K562 (cell line): ENCODE measurements at regions not wholly inside any gene's neighbourhood (a gene's known extent, or its start where the extent isn't known, plus 50 kb on each side); places are given as distances from the start of the nearest gene placed in this dataset.

Experiments used
- ATAC-seq: fragments of 200-7000 bp; cut with Tn5 transposase; 3 replicates; pipeline ENCODE4 v1.9.1; 2020; ENCODE audit warnings: moderate library complexity
- BruUV-seq: library from RNA; stranded (reverse); fragments of 400-500 nt; replicated peaks from 2 replicates; lab custom pipeline; 2021; lab: Mats Ljungman, UMichigan
- CTCF ChIA-PET: fragments of 300-600 bp; formaldehyde crosslinking; extraction: SDS; loops from one replicate; lab custom pipeline; 2021; ENCODE audit warnings: low intra/inter-chr PET ratio; lab: Yijun Ruan, JAX
- POLR2A ChIA-PET: fragments of 300-600, 350-650 bp; sonication (Branson Sonifier 250); formaldehyde crosslinking; extraction: SDS; loops from one replicate; lab custom pipeline; 2021; ENCODE audit warnings: antibody characterized with exemption, inconsistent platforms; lab: Yijun Ruan, JAX
- DNase-seq, 4 experiments: peaks; one replicate each; pipeline versions ENCODE4 v3.0.0 to v3.0.0-alpha.2; 2011 to 2018; ENCODE audit warnings: low spot score in 3 of 4, mixed read lengths in 3 of 4; ENCODE audit errors: extremely low read depth in 1 of 4
- FAIRE-seq: peaks from 2 replicates; lab custom pipeline; 2011; peaks lifted over from hg19 to GRCh38; lab: Jason Lieb, UNC
- H2AFZ ChIP-seq: 2 replicates; pipeline ENCODE4 v1.6.0; 2011; ENCODE audit warnings: low read depth, low read length, control low read depth, inconsistent platforms
- H3K27ac ChIP-seq: fragments of 200-600 bp; 3 replicates; pipeline ENCODE4 v1.8.0; 2011; ENCODE audit warnings: low read depth, mild to moderate bottlenecking, control low read depth, inconsistent platforms, low read length, moderate library complexity, mixed read lengths; ENCODE audit errors: extremely low read depth
- H3K27me3 ChIP-seq, 2 experiments: fragments of 300-600 bp in 1 of 2; 2 replicates in 1 of 2; 3 replicates in 1 of 2; pipeline versions ENCODE4 v1.6.0 to v1.8.0; 2011; ENCODE audit warnings: inconsistent platforms in 2 of 2, low read length in 2 of 2, mild to moderate bottlenecking in 1 of 2, mixed read lengths in 1 of 2, moderate library complexity in 1 of 2; ENCODE audit not compliant: control insufficient read depth in 2 of 2, insufficient read depth in 2 of 2
- H3K36me3 ChIP-seq: fragments of 300-600 bp; 3 replicates; pipeline ENCODE4 v1.8.0; 2011; ENCODE audit warnings: mild to moderate bottlenecking, low read length, inconsistent platforms; ENCODE audit not compliant: control insufficient read depth, insufficient read depth
- H3K4me1 ChIP-seq, 2 experiments: fragments of 200-600 bp in 1 of 2; replicated peaks in 1 of 2; 2 replicates in 1 of 2; 3 replicates in 1 of 2; pipeline versions ENCODE4 v1.5.1 to v1.8.0; 2011; ENCODE audit warnings: inconsistent platforms in 2 of 2, low read length in 2 of 2, mild to moderate bottlenecking in 1 of 2, mixed read lengths in 1 of 2, moderate library complexity in 1 of 2; ENCODE audit not compliant: control insufficient read depth in 2 of 2, insufficient read depth in 2 of 2
- H3K4me2 ChIP-seq: 2 replicates; pipeline ENCODE4 v1.6.1; 2011; ENCODE audit warnings: low read length, control low read depth, inconsistent platforms, mixed read lengths; ENCODE audit not compliant: insufficient read depth
- H3K4me3 ChIP-seq: fragments of 200-600 bp; sonication (generic), shearing (Covaris generic); 2 replicates; pipeline ENCODE4 v1.5.1; 2016; ENCODE audit warnings: control low read depth, inconsistent platforms
- H3K79me2 ChIP-seq: fragments of 200-600 bp; 3 replicates; pipeline ENCODE4 v1.8.0; 2011; ENCODE audit warnings: low read length, inconsistent platforms; ENCODE audit not compliant: control insufficient read depth, insufficient read depth
- H3K9ac ChIP-seq, 2 experiments: 2 replicates each; pipeline versions ENCODE4 v1.6.0 to v1.6.1; 2011; ENCODE audit warnings: low read depth in 2 of 2, low read length in 2 of 2, control low read depth in 1 of 2, inconsistent platforms in 1 of 2, mild to moderate bottlenecking in 1 of 2, mixed read lengths in 1 of 2; ENCODE audit not compliant: insufficient read depth in 1 of 2
- H3K9me1 ChIP-seq: one replicate; pipeline ENCODE4 v1.6.0; 2011; ENCODE audit warnings: inconsistent platforms, mild to moderate bottlenecking, low read length, moderate library complexity; ENCODE audit not compliant: control insufficient read depth, insufficient read depth
- H3K9me3 ChIP-seq: replicated peaks from 2 replicates; pipeline ENCODE4 v1.5.1; 2011; ENCODE audit warnings: low read depth, low read length, inconsistent platforms; ENCODE audit not compliant: control insufficient read depth, insufficient read depth
- H4K20me1 ChIP-seq: replicated peaks from 2 replicates; pipeline ENCODE4 v1.6.1; 2011; ENCODE audit warnings: low read length, inconsistent platforms, mixed read lengths; ENCODE audit not compliant: control insufficient read depth, insufficient read depth
- CCAR2 ChIP-seq: fragments of 200-400 bp; formaldehyde crosslinking; IDR thresholded peaks from 2 replicates; pipeline ENCODE4 v1.6.1; 2017; ENCODE audit warnings: mild to moderate bottlenecking, low read depth, low read length
- CHCHD3 ChIP-seq: fragments of 250-450 bp; sonication (Bioruptor Pico); IDR thresholded peaks from 2 replicates; pipeline ENCODE4 v2.1.2; 2022; ENCODE audit warnings: mild to moderate bottlenecking
- KDM2B ChIP-seq: fragments of 250-450 bp; sonication (Bioruptor Pico); IDR thresholded peaks from 2 replicates; pipeline ENCODE4 v1.8.0; 2021; ENCODE audit warnings: mild to moderate bottlenecking, moderate library complexity
- POLR3G ChIP-seq: IDR thresholded peaks from 2 replicates; pipeline ENCODE4 v1.6.1; 2011; ENCODE audit not compliant: insufficient read length, insufficient replicate concordance; ENCODE audit errors: extremely low read depth
- PYGO2 ChIP-seq: fragments of 450-650 bp; IDR thresholded peaks from 2 replicates; pipeline ENCODE4 v1.6.1; 2016; ENCODE audit warnings: mild to moderate bottlenecking, missing genetic modification characterization, moderate library complexity, missing compliant biosample characterization
- RBM15 ChIP-seq: fragments of 200-400 bp; formaldehyde crosslinking; IDR thresholded peaks from 2 replicates; pipeline ENCODE4 v1.6.1; 2018; ENCODE audit warnings: mild to moderate bottlenecking, low read length, moderate library complexity; ENCODE audit not compliant: insufficient read depth
- TAF7 ChIP-seq: fragments of 450-650 bp; IDR thresholded peaks from 2 replicates; pipeline ENCODE4 v1.6.1; 2016; ENCODE audit warnings: missing genetic modification characterization, missing compliant biosample characterization
- TRIM28 ChIP-seq: fragments of 450-650 bp; IDR thresholded peaks from 2 replicates; pipeline ENCODE4 v1.6.1; 2017
- WGBS: fragments of 100-300 bp; shearing (Covaris generic); methylation state at CpG from one replicate; pipeline ENCODE4 v1.1.6; 2016; ENCODE audit warnings: low coverage, mixed read lengths; ENCODE audit not compliant: insufficient coverage; ENCODE audit errors: missing lambda C conversion rate; 5-methylcytosine and 5-hydroxymethylcytosine counted together
- in situ Hi-C: fragments of 300-500 bp; cut with MboI; formaldehyde crosslinking; loops from 4 replicates; pipeline ENCODE4 v1.15.0; 2018; ENCODE audit warnings: inconsistent platforms, mixed read lengths
- intact Hi-C: fragments of 100-400 bp; cut with micrococcal nuclease; formaldehyde crosslinking; loops from 2 replicates; pipeline ENCODE4 v1.14.2; 2022
- TF ChIP-seq, protein P1 (sequence below): sonication (generic); formaldehyde crosslinking; IDR thresholded peaks from 2 replicates; pipeline ENCODE4 v1.8.0; 2022; ENCODE audit warnings: mild to moderate bottlenecking, missing genetic modification reagents, borderline replicate concordance
- TF ChIP-seq, protein P2 (sequence below), 2 experiments: fragments of 450-650 bp in 1 of 2; sonication (generic) in 1 of 2; formaldehyde crosslinking in 1 of 2; IDR thresholded peaks; 2 replicates each; pipeline versions ENCODE4 v1.7.1 to v1.9.0; 2016 to 2022; ENCODE audit warnings: inconsistent platforms in 1 of 2, mild to moderate bottlenecking in 1 of 2, missing genetic modification reagents in 1 of 2

DNA sequence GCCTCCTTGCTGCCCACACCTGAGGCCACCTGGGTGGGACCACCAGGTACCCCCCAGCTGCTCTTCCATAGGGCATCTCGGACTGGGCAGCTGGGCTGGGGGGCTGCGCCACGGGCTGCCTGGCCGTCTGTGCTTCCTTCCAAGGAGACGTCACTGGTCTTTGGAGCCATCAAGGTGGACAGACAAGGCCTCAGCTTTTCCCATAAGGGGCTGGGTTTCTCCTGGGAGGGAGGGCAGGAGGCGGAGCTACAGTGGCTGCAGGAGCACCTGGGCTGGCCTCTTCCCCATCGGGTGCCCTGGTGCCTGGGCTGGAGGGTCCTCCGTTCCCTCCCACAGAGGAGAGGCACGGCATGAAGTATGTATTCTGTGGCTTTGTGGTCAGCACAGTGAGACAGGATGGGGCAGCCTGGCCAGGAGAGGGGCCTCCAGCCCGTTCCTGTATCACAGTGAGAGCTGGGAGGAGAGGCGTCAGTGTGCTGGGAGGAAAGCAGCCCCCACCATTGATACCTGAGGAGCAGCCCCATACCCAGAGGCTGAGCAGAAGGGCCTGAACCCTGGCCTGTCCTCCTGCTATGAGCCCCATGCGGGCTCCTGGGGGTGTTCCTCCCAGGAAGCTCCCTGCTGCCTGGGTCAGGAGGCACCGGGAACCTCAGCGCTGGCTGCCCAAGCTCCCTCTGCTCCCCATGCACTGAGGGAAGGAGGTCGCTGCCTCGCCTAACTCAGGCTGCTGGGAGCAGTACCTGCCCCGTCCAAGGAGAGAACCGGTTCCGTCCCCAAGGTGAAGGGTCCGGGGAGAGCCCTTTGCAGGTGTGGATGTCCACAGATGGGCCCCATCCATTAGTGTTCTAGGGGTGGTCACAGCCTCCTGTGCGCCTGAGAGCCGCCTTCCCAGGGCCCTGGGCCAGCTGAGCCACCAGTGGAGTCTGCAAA is 1075.0 kb downstream of the BRD1 start:
- peaks cover 2 to 21% of the 10 kb centered on the region in 2 experiments; a peak in 3 of 5 replicates for H3K27me3 ChIP-seq
- no peak for DNase-seq
- FAIRE-seq: no peak
- no peaks in the 10 kb centered on the region for H3K9me3 ChIP-seq
- no peaks in the 10 kb centered on the region for H3K36me3 ChIP-seq
- intact Hi-C loops: no loop called here
- no peak overlapping the region for H3K4me2 ChIP-seq
- H3K9me1 ChIP-seq: no peaks in the 10 kb centered on the region
- H3K9ac ChIP-seq: no peak overlapping the region
- no peak overlapping the region for H3K4me3 ChIP-seq
- no TSS peak for BruUV-seq
- in situ Hi-C loops: no loop called here
- WGBS: 0% methylated on average over 15 of the region's 22 CpGs
- no peaks in the 10 kb centered on the region for H3K79me2 ChIP-seq
- no peak overlapping the region for H2AFZ ChIP-seq
- H3K27ac ChIP-seq: no peak overlapping the region
- no peak for TF ChIP-seq TAF7 (tag)
- TF ChIP-seq RBM15: no peak
- no peak for TF ChIP-seq TRIM28
- TF ChIP-seq POLR3G: no peak
- no peak for TF ChIP-seq CCAR2
- no peak for TF ChIP-seq CHCHD3 (CRISPR knock-in tag)
- TF ChIP-seq PYGO2: no peak
- no peak for TF ChIP-seq KDM2B (CRISPR knock-in tag)
- TF ChIP-seq, protein P1, sequence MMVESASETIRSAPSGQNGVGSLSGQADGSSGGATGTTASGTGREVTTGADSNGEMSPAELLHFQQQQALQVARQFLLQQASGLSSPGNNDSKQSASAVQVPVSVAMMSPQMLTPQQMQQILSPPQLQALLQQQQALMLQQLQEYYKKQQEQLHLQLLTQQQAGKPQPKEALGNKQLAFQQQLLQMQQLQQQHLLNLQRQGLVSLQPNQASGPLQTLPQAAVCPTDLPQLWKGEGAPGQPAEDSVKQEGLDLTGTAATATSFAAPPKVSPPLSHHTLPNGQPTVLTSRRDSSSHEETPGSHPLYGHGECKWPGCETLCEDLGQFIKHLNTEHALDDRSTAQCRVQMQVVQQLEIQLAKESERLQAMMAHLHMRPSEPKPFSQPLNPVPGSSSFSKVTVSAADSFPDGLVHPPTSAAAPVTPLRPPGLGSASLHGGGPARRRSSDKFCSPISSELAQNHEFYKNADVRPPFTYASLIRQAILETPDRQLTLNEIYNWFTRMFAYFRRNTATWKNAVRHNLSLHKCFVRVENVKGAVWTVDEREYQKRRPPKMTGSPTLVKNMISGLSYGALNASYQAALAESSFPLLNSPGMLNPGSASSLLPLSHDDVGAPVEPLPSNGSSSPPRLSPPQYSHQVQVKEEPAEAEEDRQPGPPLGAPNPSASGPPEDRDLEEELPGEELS (CRISPR knock-in tag): no peak
- TF ChIP-seq, protein P2, sequence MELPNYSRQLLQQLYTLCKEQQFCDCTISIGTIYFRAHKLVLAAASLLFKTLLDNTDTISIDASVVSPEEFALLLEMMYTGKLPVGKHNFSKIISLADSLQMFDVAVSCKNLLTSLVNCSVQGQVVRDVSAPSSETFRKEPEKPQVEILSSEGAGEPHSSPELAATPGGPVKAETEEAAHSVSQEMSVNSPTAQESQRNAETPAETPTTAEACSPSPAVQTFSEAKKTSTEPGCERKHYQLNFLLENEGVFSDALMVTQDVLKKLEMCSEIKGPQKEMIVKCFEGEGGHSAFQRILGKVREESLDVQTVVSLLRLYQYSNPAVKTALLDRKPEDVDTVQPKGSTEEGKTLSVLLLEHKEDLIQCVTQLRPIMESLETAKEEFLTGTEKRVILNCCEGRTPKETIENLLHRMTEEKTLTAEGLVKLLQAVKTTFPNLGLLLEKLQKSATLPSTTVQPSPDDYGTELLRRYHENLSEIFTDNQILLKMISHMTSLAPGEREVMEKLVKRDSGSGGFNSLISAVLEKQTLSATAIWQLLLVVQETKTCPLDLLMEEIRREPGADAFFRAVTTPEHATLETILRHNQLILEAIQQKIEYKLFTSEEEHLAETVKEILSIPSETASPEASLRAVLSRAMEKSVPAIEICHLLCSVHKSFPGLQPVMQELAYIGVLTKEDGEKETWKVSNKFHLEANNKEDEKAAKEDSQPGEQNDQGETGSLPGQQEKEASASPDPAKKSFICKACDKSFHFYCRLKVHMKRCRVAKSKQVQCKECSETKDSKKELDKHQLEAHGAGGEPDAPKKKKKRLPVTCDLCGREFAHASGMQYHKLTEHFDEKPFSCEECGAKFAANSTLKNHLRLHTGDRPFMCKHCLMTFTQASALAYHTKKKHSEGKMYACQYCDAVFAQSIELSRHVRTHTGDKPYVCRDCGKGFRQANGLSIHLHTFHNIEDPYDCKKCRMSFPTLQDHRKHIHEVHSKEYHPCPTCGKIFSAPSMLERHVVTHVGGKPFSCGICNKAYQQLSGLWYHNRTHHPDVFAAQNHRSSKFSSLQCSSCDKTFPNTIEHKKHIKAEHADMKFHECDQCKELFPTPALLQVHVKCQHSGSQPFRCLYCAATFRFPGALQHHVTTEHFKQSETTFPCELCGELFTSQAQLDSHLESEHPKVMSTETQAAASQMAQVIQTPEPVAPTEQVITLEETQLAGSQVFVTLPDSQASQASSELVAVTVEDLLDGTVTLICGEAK (IDR thresholded peaks at IDR 0.05): no peak
- TF ChIP-seq, protein P2 (CRISPR knock-in tag; IDR thresholded peaks at IDR 0.05): no peak
- ATAC-seq: no peak
- no peaks in the 10 kb centered on the region for H3K4me1 ChIP-seq
- H4K20me1 ChIP-seq: no peaks in the 10 kb centered on the region
- ChIA-PET POLR2A (interaction anchor here (0.6 to 0.8 kb wide), 2 partner anchors 9 to 65 kb away, joined by 3 read pairs; no protein-coding TSS in a partner anchor), CTCF (no interaction called here)
